GM12864 (cell line): ENCODE measurements at regions not wholly inside any gene's neighbourhood (a gene's known extent, or its start where the extent isn't known, plus 50 kb on each side); places are given as distances from the start of the nearest gene placed in this dataset.

ENCODE experiments used
- DNase-seq: peaks from one replicate; pipeline ENCODE4 v3.0.0-alpha.2; 2011; ENCODE audit warnings: low read depth
- H3K4me3 ChIP-seq: 2 replicates; pipeline ENCODE4 v1.5.1; 2011; ENCODE audit warnings: mild to moderate bottlenecking, low read depth, low read length, control low read depth
- TF ChIP-seq, protein P1 (sequence below): IDR thresholded peaks from 2 replicates; pipeline ENCODE4 v1.5.1; 2011; ENCODE audit warnings: low read depth, mild to moderate bottlenecking, moderate library complexity, low read length, control low read depth, inconsistent platforms; ENCODE audit errors: missing control alignments

DNA sequence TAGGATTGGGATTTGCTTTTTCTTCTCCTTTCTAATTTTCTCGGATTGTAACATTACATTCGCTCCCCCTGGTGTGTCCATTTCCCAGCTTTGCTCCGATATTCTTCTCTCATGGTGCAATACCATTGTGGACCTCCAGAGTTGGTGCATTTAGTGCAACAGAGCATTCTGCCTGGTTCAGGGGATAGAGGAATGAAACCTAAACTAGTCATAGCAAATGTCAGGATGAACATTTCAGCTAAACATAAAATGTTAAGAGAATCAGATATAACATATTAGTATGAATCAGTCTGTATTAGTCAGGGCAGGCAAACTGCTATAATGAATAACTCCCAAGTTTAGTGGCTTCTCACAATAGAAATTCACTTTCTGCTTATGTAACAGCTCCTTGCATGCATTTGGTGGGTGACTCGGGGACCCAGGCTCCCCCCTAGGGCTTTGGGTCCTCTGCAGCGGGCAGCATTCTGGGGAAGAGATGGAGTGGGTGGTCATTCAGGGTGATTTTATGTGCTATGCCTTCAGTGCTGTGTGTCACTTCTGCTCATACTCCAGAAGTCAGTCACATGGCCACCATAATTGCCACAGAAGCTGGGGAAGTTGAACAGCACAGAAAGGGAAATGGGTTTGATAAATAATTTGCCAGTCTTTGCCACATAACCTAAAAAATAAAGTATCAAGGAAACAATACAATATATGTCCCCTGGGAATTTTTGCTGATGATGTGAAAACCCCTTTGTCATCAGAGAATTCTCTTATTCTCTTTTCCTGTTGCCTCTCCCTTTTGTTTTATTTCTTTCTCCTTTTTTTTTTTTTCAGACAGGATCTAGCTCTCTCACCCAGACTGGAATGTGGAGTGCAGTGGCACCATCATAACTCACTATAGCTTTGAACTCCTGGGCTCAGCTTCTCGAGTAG lies 111.0 kb downstream of the HSPH1 start:
- H3K4me3 ChIP-seq, result no peak overlapping the region
- no peak for DNase-seq
- TF ChIP-seq, protein P1, sequence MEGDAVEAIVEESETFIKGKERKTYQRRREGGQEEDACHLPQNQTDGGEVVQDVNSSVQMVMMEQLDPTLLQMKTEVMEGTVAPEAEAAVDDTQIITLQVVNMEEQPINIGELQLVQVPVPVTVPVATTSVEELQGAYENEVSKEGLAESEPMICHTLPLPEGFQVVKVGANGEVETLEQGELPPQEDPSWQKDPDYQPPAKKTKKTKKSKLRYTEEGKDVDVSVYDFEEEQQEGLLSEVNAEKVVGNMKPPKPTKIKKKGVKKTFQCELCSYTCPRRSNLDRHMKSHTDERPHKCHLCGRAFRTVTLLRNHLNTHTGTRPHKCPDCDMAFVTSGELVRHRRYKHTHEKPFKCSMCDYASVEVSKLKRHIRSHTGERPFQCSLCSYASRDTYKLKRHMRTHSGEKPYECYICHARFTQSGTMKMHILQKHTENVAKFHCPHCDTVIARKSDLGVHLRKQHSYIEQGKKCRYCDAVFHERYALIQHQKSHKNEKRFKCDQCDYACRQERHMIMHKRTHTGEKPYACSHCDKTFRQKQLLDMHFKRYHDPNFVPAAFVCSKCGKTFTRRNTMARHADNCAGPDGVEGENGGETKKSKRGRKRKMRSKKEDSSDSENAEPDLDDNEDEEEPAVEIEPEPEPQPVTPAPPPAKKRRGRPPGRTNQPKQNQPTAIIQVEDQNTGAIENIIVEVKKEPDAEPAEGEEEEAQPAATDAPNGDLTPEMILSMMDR, result peak; percentile 27

GRCh38 chr13:31049833-31050232 lies 111.9 kb downstream of the HSPH1 start:
- TF ChIP-seq, protein P1, result no peak
- no peak overlapping the region for H3K4me3 ChIP-seq
- DNase-seq, result no peak

DNA sequence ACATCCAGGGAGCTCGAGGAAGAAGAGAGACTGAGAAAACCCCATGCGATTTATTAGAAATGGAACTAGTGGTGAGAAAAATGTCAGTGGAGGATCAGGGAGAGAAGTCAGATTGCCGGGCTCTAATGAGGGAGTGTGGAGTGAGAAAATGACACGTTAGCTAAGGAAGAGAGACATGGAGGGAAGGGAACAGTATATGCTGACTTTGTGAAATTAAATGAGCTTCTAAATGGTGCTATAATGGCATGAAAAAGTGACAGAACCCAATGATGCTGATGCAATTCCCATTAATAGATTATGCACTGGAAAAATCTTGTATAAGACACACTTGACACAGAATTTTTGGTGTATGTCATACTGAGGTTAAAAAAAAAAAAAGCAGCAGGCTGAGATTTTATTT lies 112.6 kb downstream of the HSPH1 start:
- H3K4me3 ChIP-seq, result no peak overlapping the region
- no peak for DNase-seq
- TF ChIP-seq, protein P1, result no peak

DNA sequence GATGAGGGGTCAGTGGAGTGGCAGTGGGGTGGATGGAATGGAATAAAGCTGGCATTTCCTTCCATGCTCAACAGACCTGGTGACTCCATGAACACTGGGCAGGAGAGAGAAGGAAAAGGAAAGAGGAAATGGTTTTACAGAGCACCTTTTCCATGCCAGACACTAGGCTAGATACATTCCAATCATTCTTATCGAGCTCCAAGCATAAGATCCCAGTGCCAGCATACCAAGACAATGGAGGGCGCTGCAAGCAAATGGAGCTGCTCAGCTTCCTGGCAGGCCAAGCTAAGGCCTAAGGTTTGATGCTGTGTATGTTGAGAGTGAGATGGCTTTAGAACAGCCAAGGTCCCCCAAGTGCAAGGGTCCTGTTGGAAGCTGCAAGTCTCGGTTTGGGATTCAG lies 113.2 kb downstream of the HSPH1 start:
- no peak for DNase-seq
- H3K4me3 ChIP-seq, result no peak overlapping the region
- TF ChIP-seq, protein P1, result no peak

DNA sequence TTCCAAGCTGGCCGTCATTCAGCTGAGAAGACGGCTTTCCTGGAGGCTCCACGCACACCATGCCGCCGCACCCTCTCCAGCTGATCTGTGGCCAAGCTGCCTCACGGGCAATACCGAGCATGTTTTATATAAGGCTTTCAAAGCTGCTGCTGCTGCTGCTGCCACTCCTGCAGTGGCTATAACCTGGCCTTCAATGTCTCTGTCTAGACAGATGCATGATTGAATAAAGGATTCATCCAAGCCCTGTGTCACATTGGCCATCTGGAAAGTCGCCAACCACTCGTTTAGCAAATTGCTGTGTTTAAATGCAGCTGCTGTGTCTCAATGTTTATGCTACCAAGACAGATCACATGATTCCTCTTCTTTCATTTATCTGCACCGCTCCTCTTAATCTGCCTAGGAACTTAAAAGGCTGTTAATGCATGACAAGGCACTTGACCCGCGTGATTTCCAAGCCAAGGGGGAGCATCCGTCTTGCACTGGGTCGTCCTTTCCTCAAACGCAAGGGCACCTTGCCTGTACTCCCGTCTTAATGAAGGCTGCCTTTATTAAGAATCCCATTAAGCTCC lies 114.3 kb downstream of the TEX26 start:
- DNase-seq, result no peak
- no peak overlapping the region for H3K4me3 ChIP-seq
- TF ChIP-seq, protein P1, result no peak

- peak; percentile 3 for DNase-seq
- no peak overlapping the region for H3K4me3 ChIP-seq
- TF ChIP-seq, protein P1, result no peak
Measured at GRCh38 chr13:31045286-31046081, 113.0 kb downstream of the TEX26 start.
